ENCODE measurements at regions not wholly inside any gene's neighbourhood (a gene's known extent, or its start where the extent isn't known, plus 50 kb on each side); places are given as distances from the start of the nearest gene placed in this dataset.
"Not testable (repeated sequence)": the region's sequence is repeated elsewhere in the genome, so short reads cannot be mapped to it uniquely, and the experiment has no call there.

DNA sequence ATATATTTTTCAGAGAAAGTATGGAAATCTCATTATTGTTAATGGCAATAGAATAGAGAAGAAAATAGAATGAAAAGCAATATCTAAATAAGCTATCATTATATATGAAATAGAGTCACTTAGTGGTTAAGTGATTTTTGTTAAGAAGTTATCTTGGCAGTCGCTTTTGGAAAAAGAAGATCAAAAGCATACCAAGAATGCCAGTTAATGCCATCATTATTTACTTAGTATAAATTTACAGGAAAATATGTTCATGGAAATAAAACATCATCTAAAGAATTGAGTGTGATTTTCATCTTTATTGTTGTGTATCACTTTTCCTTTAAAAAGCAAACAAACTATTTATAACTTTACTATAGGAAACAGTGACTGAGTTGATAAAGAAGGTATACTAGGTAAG lies 85.3 kb upstream of the GPR101 start:
- H3K4me3 ChIP-seq (ENCODE audit: low read depth, low read length), result no peak overlapping the region
- TF ChIP-seq, protein P1, sequence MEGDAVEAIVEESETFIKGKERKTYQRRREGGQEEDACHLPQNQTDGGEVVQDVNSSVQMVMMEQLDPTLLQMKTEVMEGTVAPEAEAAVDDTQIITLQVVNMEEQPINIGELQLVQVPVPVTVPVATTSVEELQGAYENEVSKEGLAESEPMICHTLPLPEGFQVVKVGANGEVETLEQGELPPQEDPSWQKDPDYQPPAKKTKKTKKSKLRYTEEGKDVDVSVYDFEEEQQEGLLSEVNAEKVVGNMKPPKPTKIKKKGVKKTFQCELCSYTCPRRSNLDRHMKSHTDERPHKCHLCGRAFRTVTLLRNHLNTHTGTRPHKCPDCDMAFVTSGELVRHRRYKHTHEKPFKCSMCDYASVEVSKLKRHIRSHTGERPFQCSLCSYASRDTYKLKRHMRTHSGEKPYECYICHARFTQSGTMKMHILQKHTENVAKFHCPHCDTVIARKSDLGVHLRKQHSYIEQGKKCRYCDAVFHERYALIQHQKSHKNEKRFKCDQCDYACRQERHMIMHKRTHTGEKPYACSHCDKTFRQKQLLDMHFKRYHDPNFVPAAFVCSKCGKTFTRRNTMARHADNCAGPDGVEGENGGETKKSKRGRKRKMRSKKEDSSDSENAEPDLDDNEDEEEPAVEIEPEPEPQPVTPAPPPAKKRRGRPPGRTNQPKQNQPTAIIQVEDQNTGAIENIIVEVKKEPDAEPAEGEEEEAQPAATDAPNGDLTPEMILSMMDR (IDR thresholded peaks at IDR 0.05; ENCODE audit: low read depth, low read length), result no peak

- H3K4me3 ChIP-seq (ENCODE audit: low read depth, low read length), result no peak overlapping the region
- TF ChIP-seq, protein P1 (IDR thresholded peaks at IDR 0.05; ENCODE audit: low read depth, low read length), result no peak
Measured at GRCh38 chrX:137118536-137118935, 84.7 kb upstream of the GPR101 start.

GRCh38 chrX:137118136-137118535 lies 84.3 kb upstream of the GPR101 start:
- TF ChIP-seq, protein P1 (IDR thresholded peaks at IDR 0.05; ENCODE audit: low read depth, low read length), result no peak
- H3K4me3 ChIP-seq (ENCODE audit: low read depth, low read length), result no peak overlapping the region

DNA sequence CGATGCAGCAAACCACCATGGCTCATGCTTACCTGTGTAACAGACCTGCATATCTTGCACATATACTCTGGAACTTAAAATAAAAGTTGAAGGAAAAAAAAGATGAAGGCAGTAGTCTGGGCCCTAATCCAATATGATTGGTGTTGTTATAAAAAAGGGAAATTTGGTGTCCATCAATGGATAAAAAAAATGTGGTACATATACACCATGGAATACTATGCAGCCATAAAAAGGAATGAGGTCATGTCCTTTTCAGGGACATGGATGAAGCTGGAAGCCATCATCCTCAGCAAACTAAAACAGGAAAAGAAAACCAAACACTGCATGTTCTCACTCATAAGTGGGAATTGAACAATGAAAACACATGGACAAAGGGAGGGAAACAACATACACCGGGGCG lies 74.1 kb upstream of the GPR101 start:
- not testable (repeated sequence) for H3K4me3 ChIP-seq (ENCODE audit: low read depth, low read length)

GRCh38 chrX:137101273-137101990 lies 67.6 kb upstream of the GPR101 start:
- TF ChIP-seq, protein P1 (IDR thresholded peaks at IDR 0.05; ENCODE audit: low read depth, low read length), result no peak
- no peak overlapping the region for H3K4me3 ChIP-seq (ENCODE audit: low read depth, low read length)
